Heart right ventricle (tissue), 16 donors: ENCODE measurements at regions not wholly inside any gene's neighbourhood (a gene's known extent, or its start where the extent isn't known, plus 50 kb on each side); places are given as distances from the start of the nearest gene placed in this dataset.

Experiments used
- ATAC-seq, 8 donors: fragments of 200-7000 bp; cut with Tn5 transposase; one replicate each; pipeline ENCODE4 v1.9.1; 2020; ENCODE audit warnings: mild to moderate bottlenecking in 8 of 8, moderate library complexity in 8 of 8, moderate number of reproducible peaks in 1 of 8
- DNase-seq, 2 donors: peaks; one replicate each; pipeline ENCODE4 v3.0.0-alpha.2; 2020
- H3K27ac ChIP-seq, 10 donors: fragments of 200-600 bp; sonication (generic) in 2 of 10; one replicate each; pipeline versions ENCODE4 v1.5.0 to v1.8.0; 2020 to 2022; ENCODE audit warnings: mild to moderate bottlenecking in 3 of 10
- H3K27me3 ChIP-seq, 7 donors: fragments of 200-600 bp; one replicate each; pipeline ENCODE4 v1.8.0; 2021 to 2022; ENCODE audit warnings: mild to moderate bottlenecking in 2 of 7
- H3K36me3 ChIP-seq, 9 donors: fragments of 200-600 bp; sonication (generic) in 1 of 9; one replicate each; pipeline versions ENCODE4 v1.5.0 to v1.8.0; 2020 to 2022; ENCODE audit warnings: mild to moderate bottlenecking in 2 of 9
- H3K4me1 ChIP-seq, 9 donors: fragments of 200-600 bp; sonication (generic) in 1 of 9; one replicate each; pipeline versions ENCODE4 v1.5.0 to v1.8.0; 2020 to 2022; ENCODE audit warnings: mild to moderate bottlenecking in 4 of 9
- H3K4me3 ChIP-seq, 10 donors: fragments of 200-600 bp; sonication (generic) in 2 of 10; one replicate each; pipeline versions ENCODE4 v1.5.0 to v1.8.0; 2020 to 2022; ENCODE audit warnings: mild to moderate bottlenecking in 7 of 10, moderate library complexity in 2 of 10
- H3K9me3 ChIP-seq, 11 donors: fragments of 200-600 bp in 10 of 11; sonication (generic) in 2 of 11; one replicate each; pipeline versions ENCODE4 v1.5.0 to v1.8.0; 2013 to 2022; ENCODE audit warnings: mild to moderate bottlenecking in 2 of 11, control low read depth in 1 of 11, moderate library complexity in 1 of 11
- WGBS, 2 donors: extraction: QIAGEN DNeasy Blood & Tissue Kit; methylation state at CpG; one replicate each; pipeline ENCODE4 v1.1.7; 2013; ENCODE audit warnings: inconsistent platforms in 1 of 2; 5-methylcytosine and 5-hydroxymethylcytosine counted together
- intact Hi-C, 10 donors: fragments of 100-400 bp; cut with DNase I; formaldehyde crosslinking; loops; one replicate each; pipeline versions ENCODE4 v1.11.1 to v1.14.2; 2022
- TF ChIP-seq, protein P1 (sequence below), 9 donors: fragments of 200-600 bp; sonication (generic) in 2 of 9; IDR thresholded peaks; one replicate each; pipeline versions ENCODE4 v1.5.0 to v1.8.0; 2021 to 2022; ENCODE audit warnings: antibody characterized with exemption in 9 of 9, mild to moderate bottlenecking in 5 of 9, moderate library complexity in 1 of 9
- donor health status: Arrhythmogenic right ventricular cardiomyopathy.
- donor health status: ischemic (EF 13 %, LVEDD 7.1; RV severe dilation, severe dysfunction).
- donor health status: healthy with polysubstance abuse.
- donor health status: DM: no; HTN: yes; CAD: no.
- donor health status: DM: no; HTN: no; CAD: no.
- donor health status: ischemic (EF 25% LVEDD 6.9; RV normal size, moderate dysfunction).
- donor health status: ischemic (EF 25% LVEDD 5.7; RV mildly dilated, moderate dysfunction).
- donor health status: healthy.
- donor health status: DM: yes; HTN: yes; CAD: no.
- donor health status: Ischemic cardiomyopathy.
- donor health status: ischemic (EF 35%, LVEDD 5.7; RV mildly dilated, moderate dysfunction).
- donor health status: nonischemic (EF 11% LVEDD 7.7; RV severe dilation, severe dysfunction).
- donor health status: DM: yes; HTN: yes; CAD: no.
- donor health status: PGD.
- donor health status: ischemic (EF 29% LVEDD 5.4; RV normal size, mild dysfunction).
- donor health status: nonischemic (EF 23%, LVEDD 6.1; RV moderate dilation, normal function).

DNA sequence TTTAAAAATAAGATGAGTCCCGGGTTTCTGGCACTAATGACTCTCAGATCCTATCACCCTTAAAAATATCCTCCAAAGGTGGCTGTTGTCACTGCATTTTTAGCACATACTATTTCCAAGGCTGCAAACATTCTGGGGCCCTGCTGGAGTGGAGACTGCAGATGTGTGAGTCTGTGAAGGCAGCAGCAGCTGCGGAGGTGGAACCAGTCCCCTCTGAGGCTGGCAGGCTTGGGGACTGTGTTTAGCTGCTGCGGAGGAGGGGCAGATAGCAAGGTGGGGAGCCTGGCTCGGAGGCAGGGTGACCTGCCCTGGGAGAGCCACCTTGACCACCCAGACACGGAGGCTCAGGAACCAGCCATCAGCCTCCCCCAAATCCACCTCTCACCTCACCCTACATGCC is 77.0 kb downstream of the C5orf15 start:
- Histone ChIP-seq H3K9me3 (no peaks in the 10 kb centered on the region), H3K27ac (no peak overlapping the region), H3K36me3 (no peaks in the 10 kb centered on the region), H3K4me3 (no peak overlapping the region), H3K4me1 (peaks cover 0 to 26% (median 9%) of the 10 kb centered on the region in 9 donors), H3K27me3 (no peaks in the 10 kb centered on the region)
- TF ChIP-seq, protein P1, sequence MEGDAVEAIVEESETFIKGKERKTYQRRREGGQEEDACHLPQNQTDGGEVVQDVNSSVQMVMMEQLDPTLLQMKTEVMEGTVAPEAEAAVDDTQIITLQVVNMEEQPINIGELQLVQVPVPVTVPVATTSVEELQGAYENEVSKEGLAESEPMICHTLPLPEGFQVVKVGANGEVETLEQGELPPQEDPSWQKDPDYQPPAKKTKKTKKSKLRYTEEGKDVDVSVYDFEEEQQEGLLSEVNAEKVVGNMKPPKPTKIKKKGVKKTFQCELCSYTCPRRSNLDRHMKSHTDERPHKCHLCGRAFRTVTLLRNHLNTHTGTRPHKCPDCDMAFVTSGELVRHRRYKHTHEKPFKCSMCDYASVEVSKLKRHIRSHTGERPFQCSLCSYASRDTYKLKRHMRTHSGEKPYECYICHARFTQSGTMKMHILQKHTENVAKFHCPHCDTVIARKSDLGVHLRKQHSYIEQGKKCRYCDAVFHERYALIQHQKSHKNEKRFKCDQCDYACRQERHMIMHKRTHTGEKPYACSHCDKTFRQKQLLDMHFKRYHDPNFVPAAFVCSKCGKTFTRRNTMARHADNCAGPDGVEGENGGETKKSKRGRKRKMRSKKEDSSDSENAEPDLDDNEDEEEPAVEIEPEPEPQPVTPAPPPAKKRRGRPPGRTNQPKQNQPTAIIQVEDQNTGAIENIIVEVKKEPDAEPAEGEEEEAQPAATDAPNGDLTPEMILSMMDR (IDR thresholded peaks at IDR 0.05), result no peak
- intact Hi-C loops, result no loop called here
- 89 to 96% methylated on average over 5 of the region's 5 CpGs for WGBS, 2 donors
- no peak for DNase-seq
- no peak for ATAC-seq

DNA sequence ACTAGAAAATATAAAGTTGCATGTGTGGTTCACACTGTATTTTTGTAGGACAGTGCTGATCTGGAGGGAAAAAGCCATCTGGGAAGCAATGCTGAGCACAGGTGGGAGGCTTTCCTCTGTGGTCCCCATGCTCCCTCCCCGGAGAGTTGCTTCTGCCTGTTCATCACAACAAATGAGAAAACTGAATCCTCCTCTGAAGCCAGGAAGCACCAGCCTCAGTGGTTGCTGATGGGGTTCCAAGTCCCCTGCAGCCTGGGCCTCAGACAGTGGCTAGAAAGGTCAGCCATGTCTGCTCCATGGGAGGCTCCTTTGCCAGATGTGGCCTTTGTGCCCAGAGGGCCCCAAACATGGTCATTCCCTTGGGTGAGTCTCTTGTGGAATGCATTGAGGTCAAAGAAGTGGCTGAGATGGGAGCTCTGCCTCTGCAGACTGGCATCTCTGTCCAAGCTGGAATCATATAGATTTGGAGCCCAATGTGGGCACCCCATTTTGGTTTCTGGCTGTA is 77.6 kb downstream of the C5orf15 start:
- intact Hi-C loops, result no loop called here
- 90% methylated on average over 1 of the region's 1 CpG for WGBS, 2 donors

DNA sequence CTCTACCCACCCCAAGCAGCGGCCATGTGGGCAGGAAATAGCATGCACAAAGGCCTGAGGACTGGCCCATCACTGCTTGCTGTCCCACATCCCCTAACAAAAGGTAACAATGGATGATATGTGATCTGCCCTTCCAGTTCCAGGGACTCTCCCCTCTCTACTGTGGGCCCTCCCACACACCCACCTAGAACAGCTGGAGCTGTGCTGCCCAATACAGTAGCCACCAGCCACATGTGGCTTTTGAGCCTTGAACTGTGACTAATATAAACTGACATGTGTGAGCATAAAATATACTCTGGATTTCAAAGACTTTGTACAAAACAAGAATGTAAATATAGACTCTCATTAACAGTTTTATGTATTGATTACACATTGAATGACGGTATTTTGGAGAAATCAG is 78.1 kb downstream of the C5orf15 start:
- TF ChIP-seq, protein P1 (IDR thresholded peaks at IDR 0.05), result no peak
- Histone ChIP-seq H3K36me3 (no peaks in the 10 kb centered on the region), H3K27ac (no peak overlapping the region), H3K4me1 (peaks cover 0 to 26% (median 9%) of the 10 kb centered on the region in 9 donors), H3K27me3 (no peaks in the 10 kb centered on the region), H3K9me3 (no peaks in the 10 kb centered on the region), H3K4me3 (no peak overlapping the region)
- ATAC-seq (no peak), DNase-seq (no peak)
- intact Hi-C loops, result no loop called here
- WGBS, 2 donors, result 87 to 92% methylated on average over 2 of the region's 2 CpGs

More for the DNA sequence above, 77.6 kb downstream of the C5orf15 start:
- TF ChIP-seq, protein P1 (IDR thresholded peaks at IDR 0.05), result no peak
- Histone ChIP-seq H3K4me1 (peaks cover 0 to 26% (median 9%) of the 10 kb centered on the region in 9 donors), H3K27me3 (no peaks in the 10 kb centered on the region), H3K27ac (no peak overlapping the region), H3K4me3 (no peak overlapping the region), H3K9me3 (no peaks in the 10 kb centered on the region), H3K36me3 (no peaks in the 10 kb centered on the region)
- DNase-seq, result no peak
- ATAC-seq, result no peak

DNA sequence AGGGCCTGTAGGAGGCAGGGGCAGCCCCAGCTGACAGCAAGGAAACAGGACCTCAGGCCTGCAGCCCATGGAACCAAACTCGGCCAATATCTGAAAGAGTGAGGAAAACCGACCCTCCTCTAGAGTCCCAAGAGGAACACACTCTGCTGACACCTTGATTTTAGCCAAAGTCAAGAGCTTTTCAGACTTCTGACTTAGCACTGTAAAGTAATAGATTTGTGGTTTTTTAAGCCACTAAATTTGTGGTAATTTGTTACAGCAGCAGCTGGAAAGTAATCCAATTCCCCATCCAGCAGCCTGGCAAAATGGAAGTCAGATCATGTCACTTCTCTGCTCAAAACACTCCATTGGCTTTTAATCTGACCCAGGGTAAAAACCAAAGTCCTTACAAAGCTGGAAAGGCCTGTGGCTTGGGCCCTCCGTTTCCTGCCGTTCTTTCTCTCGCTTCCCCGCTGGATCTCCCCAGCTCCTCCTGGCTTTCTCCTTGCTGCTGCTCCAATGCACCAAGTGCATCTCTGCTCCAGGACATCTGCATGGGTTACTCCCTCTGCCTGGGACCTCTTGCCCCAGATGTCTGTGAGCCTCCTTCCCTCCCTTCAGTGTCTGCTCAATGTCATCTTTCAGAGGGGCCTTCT is 79.0 kb downstream of the C5orf15 start:
- H3K27me3 ChIP-seq, result no peaks in the 10 kb centered on the region
- no peak overlapping the region for H3K27ac ChIP-seq
- H3K36me3 ChIP-seq, result no peaks in the 10 kb centered on the region
- DNase-seq (no peak), ATAC-seq (no peak)
- WGBS, 2 donors, result 78 to 93% methylated on average over 6 of the region's 6 CpGs
- no peak overlapping the region for H3K4me3 ChIP-seq
- H3K4me1 ChIP-seq, result peaks cover 0 to 21% (median 9%) of the 10 kb centered on the region in 9 donors
- TF ChIP-seq, protein P1 (IDR thresholded peaks at IDR 0.05), result no peak
- no peaks in the 10 kb centered on the region for H3K9me3 ChIP-seq
- intact Hi-C loops, result no loop called here
